GM23338 (cell line): ENCODE measurements at regions not wholly inside any gene's neighbourhood (a gene's known extent, or its start where the extent isn't known, plus 50 kb on each side); places are given as distances from the start of the nearest gene placed in this dataset.

Source experiments
- ATAC-seq: fragments of 200-7000 bp; cut with Tn5 transposase; 3 replicates; pipeline ENCODE4 v1.9.1; 2020
- DNase-seq: peaks from one replicate; pipeline ENCODE4 v3.0.0-alpha.2; 2015; ENCODE audit warnings: low spot score
- H2AFZ ChIP-seq: fragments of 200-600 bp; sonication (generic); 2 replicates; pipeline ENCODE4 v1.8.0; 2016; ENCODE audit warnings: antibody characterized with exemption, mild to moderate bottlenecking, moderate library complexity
- H3F3A ChIP-seq: fragments of 200-600 bp; sonication (generic); replicated peaks from 2 replicates; pipeline ENCODE4 v1.8.0; 2017; ENCODE audit warnings: antibody characterized with exemption, mixed run types, low read depth
- H3K27ac ChIP-seq: fragments of 200-600 bp; sonication (generic); 2 replicates; pipeline ENCODE4 v1.6.1; 2016; ENCODE audit warnings: low read depth
- H3K27me3 ChIP-seq: fragments of 200-600 bp; sonication (generic); 2 replicates; pipeline ENCODE4 v1.8.0; 2016; ENCODE audit warnings: mild to moderate bottlenecking, mixed run types, moderate library complexity; ENCODE audit not compliant: insufficient read depth
- H3K36me3 ChIP-seq: fragments of 200-600 bp; sonication (generic); 2 replicates; pipeline ENCODE4 v1.8.0; 2016; ENCODE audit warnings: mild to moderate bottlenecking; ENCODE audit not compliant: insufficient read depth
- H3K4me1 ChIP-seq: fragments of 200-600 bp; sonication (generic); 2 replicates; pipeline ENCODE4 v1.8.0; 2016; ENCODE audit warnings: mild to moderate bottlenecking, moderate library complexity; ENCODE audit not compliant: insufficient read depth
- H3K4me2 ChIP-seq: fragments of 200-600 bp; sonication (generic); 2 replicates; pipeline ENCODE4 v1.7.1; 2017; ENCODE audit warnings: mixed run types
- H3K4me3 ChIP-seq: fragments of 200-600 bp; sonication (generic); 2 replicates; pipeline ENCODE4 v1.6.1; 2016; ENCODE audit warnings: mixed run types
- H3K79me2 ChIP-seq: fragments of 200-600 bp; sonication (generic); replicated peaks from 2 replicates; pipeline ENCODE4 v1.8.0; 2017; ENCODE audit warnings: mild to moderate bottlenecking; ENCODE audit not compliant: insufficient read depth
- H3K9me2 ChIP-seq: fragments of 200-600 bp; sonication (generic); 2 replicates; pipeline ENCODE4 v1.8.0; 2017; ENCODE audit not compliant: insufficient read depth
- H4K20me1 ChIP-seq: fragments of 200-600 bp; sonication (generic); replicated peaks from 2 replicates; pipeline ENCODE4 v1.8.0; 2017; ENCODE audit warnings: mild to moderate bottlenecking; ENCODE audit not compliant: insufficient read depth
- H3K27ac Mint-ChIP-seq: 2 replicates; pipeline ENCODE4 v1.8.0; 2020; ENCODE audit warnings: inconsistent platforms, mild to moderate bottlenecking, moderate library complexity, mixed read lengths
- H3K27me3 Mint-ChIP-seq: 3 replicates; pipeline ENCODE4 v1.8.0; 2022; ENCODE audit warnings: low read depth, mild to moderate bottlenecking, moderate library complexity, mixed read lengths, inconsistent platforms; ENCODE audit not compliant: insufficient read depth, poor library complexity
- H3K36me3 Mint-ChIP-seq: 3 replicates; pipeline ENCODE4 v1.8.0; 2021; ENCODE audit warnings: low read depth, mild to moderate bottlenecking, inconsistent platforms, moderate library complexity, mixed read lengths
- H3K4me1 Mint-ChIP-seq: 3 replicates; pipeline ENCODE4 v1.8.0; 2020; ENCODE audit warnings: mild to moderate bottlenecking, inconsistent platforms, mixed read lengths
- H3K4me3 Mint-ChIP-seq: 3 replicates; pipeline ENCODE4 v1.8.0; 2021; ENCODE audit warnings: moderate library complexity, mild to moderate bottlenecking, inconsistent platforms, mixed read lengths
- H3K9me3 Mint-ChIP-seq: 3 replicates; pipeline ENCODE4 v1.8.0; 2020; ENCODE audit warnings: moderate library complexity, mild to moderate bottlenecking, inconsistent platforms, mixed read lengths
- CREB1 ChIP-seq: fragments of 250-450 bp; sonication (Bioruptor Pico); IDR thresholded peaks from 2 replicates; pipeline ENCODE4 v1.5.0; 2020; ENCODE audit warnings: low read depth, mild to moderate bottlenecking, moderate library complexity
- CTCF ChIP-seq, 2 experiments: fragments of 200-600 bp in 1 of 2; sonication (generic) in 1 of 2; conservative IDR thresholded peaks; 2 replicates each; pipeline versions ENCODE4 v1.5.1 to v1.6.1; 2016 to 2017; ENCODE audit warnings: antibody characterized with exemption in 2 of 2, low read depth in 2 of 2, mild to moderate bottlenecking in 2 of 2, moderate library complexity in 1 of 2
- ETS1 ChIP-seq: IDR thresholded peaks from 2 replicates; pipeline ENCODE4 v1.6.1; 2016; ENCODE audit warnings: antibody characterized with exemption
- EZH2 ChIP-seq: fragments of 200-600 bp; sonication (generic); IDR thresholded peaks from one replicate; pipeline ENCODE4 v1.8.0; 2017; ENCODE audit warnings: antibody characterized with exemption, mild to moderate bottlenecking, low read depth; ENCODE audit not compliant: unreplicated experiment
- EZH2phosphoT487 ChIP-seq: fragments of 200-600 bp; sonication (generic); IDR thresholded peaks from one replicate; pipeline ENCODE4 v1.8.1; 2018; ENCODE audit warnings: antibody characterized with exemption; ENCODE audit not compliant: unreplicated experiment
- JUNB ChIP-seq: IDR thresholded peaks from one replicate; pipeline ENCODE4 v1.6.1; 2016; ENCODE audit warnings: antibody characterized with exemption; ENCODE audit not compliant: unreplicated experiment
- NANOG ChIP-seq: IDR thresholded peaks from 2 replicates; pipeline ENCODE4 v1.6.1; 2016; ENCODE audit warnings: antibody characterized with exemption, borderline replicate concordance
- POLR2AphosphoS5 ChIP-seq: IDR thresholded peaks from 2 replicates; pipeline ENCODE4 v1.6.1; 2016; ENCODE audit warnings: antibody characterized with exemption, low read depth
- REST ChIP-seq: IDR thresholded peaks from one replicate; pipeline ENCODE4 v1.6.1; 2018; ENCODE audit warnings: antibody characterized with exemption; ENCODE audit not compliant: unreplicated experiment
- STAT1 ChIP-seq: IDR thresholded peaks from one replicate; pipeline ENCODE4 v1.6.1; 2016; ENCODE audit warnings: antibody characterized with exemption; ENCODE audit not compliant: unreplicated experiment
- ZNF114 ChIP-seq: fragments of 250-450 bp; sonication (Bioruptor Pico); IDR thresholded peaks from 2 replicates; pipeline ENCODE4 v1.5.0; 2020; ENCODE audit warnings: mild to moderate bottlenecking, moderate library complexity
- ZNF331 ChIP-seq: fragments of 250-450 bp; sonication (Bioruptor Pico); IDR thresholded peaks from 2 replicates; pipeline ENCODE4 v1.5.0; 2020; ENCODE audit warnings: low read depth, mild to moderate bottlenecking, moderate library complexity
- ZNF462 ChIP-seq: fragments of 250-450 bp; sonication (Bioruptor Pico); IDR thresholded peaks from 2 replicates; pipeline ENCODE4 v1.5.0; 2020; ENCODE audit warnings: mild to moderate bottlenecking, moderate library complexity

- Histone ChIP-seq H3K79me2 (no peaks in the 10 kb centered on the region), H3K27me3 (no peaks in the 10 kb centered on the region), H2AFZ (no peak overlapping the region), H3F3A (no peaks in the 10 kb centered on the region), H4K20me1 (no peaks in the 10 kb centered on the region), H3K4me2 (no peak overlapping the region), H3K9me2 (no peaks in the 10 kb centered on the region), H3K4me1 (no peaks in the 10 kb centered on the region), H3K4me3 (no peak overlapping the region), H3K36me3 (no peaks in the 10 kb centered on the region), H3K27ac (no peak overlapping the region)
- peaks cover 18% of the 10 kb centered on the region for H3K9me3 Mint-ChIP-seq
- TF ChIP-seq JUNB: no peak
- TF ChIP-seq REST: no peak
- TF ChIP-seq ZNF331: no peak
- no peak for TF ChIP-seq ZNF114 (CRISPR knock-in tag)
- TF ChIP-seq ETS1: no peak
- no peak for TF ChIP-seq ZNF462
- no peak for TF ChIP-seq POLR2AphosphoS5
- TF ChIP-seq CTCF (conservative IDR thresholded peaks at IDR 0.05; ENCODE audit: low read depth in 2 of 2): no peak
- no peak for TF ChIP-seq STAT1
- TF ChIP-seq NANOG: no peak
- TF ChIP-seq EZH2phosphoT487: no peak
- TF ChIP-seq EZH2: no peak
- TF ChIP-seq CREB1: no peak
- H3K36me3 Mint-ChIP-seq: peaks cover 10% of the 10 kb centered on the region
- ATAC-seq: no peak
- no peak overlapping the region for H3K4me3 Mint-ChIP-seq
- H3K27me3 Mint-ChIP-seq: no peaks in the 10 kb centered on the region
- DNase-seq: no peak
- H3K4me1 Mint-ChIP-seq: no peaks in the 10 kb centered on the region
- H3K27ac Mint-ChIP-seq: no peak overlapping the region
These were observed 1126.4 kb upstream of the C9orf72 start for GRCh38 chr9:28699632-28700031.
